Left lung (tissue), 4 donors: ENCODE measurements at regions not wholly inside any gene's neighbourhood (a gene's known extent, or its start where the extent isn't known, plus 50 kb on each side); places are given as distances from the start of the nearest gene placed in this dataset.
"Not testable (repeated sequence)": the region's sequence is repeated elsewhere in the genome, so short reads cannot be mapped to it uniquely, and the experiment has no call there.

Experiments used
- ATAC-seq: fragments of 200-7000 bp; cut with Tn5 transposase; one replicate; pipeline ENCODE4 v1.9.1; 2020; ENCODE audit warnings: moderate library complexity
- DNase-seq, 4 donors: peaks; one replicate each; pipeline ENCODE4 v3.0.0-alpha.2; 2013 to 2020
- H3K27ac ChIP-seq, 2 donors: fragments of 200-600 bp; sonication (generic) in 1 of 2; one replicate each; pipeline versions ENCODE4 v1.5.0 to v1.8.0; 2020 to 2021
- H3K27me3 ChIP-seq, 2 donors: fragments of 200-600 bp; sonication (generic) in 1 of 2; one replicate each; pipeline versions ENCODE4 v1.5.0 to v1.8.0; 2020 to 2021
- H3K36me3 ChIP-seq, 2 donors: fragments of 200-600 bp; sonication (generic) in 1 of 2; one replicate each; pipeline versions ENCODE4 v1.5.0 to v1.8.0; 2020 to 2021
- H3K4me1 ChIP-seq, 2 donors: fragments of 200-600 bp; one replicate each; pipeline ENCODE4 v1.8.0; 2021
- H3K4me3 ChIP-seq, 2 donors: fragments of 200-600 bp; sonication (generic) in 1 of 2; one replicate each; pipeline versions ENCODE4 v1.5.0 to v1.8.0; 2020 to 2021; ENCODE audit warnings: mild to moderate bottlenecking in 1 of 2
- H3K9me3 ChIP-seq, 2 donors: fragments of 200-600 bp; sonication (generic) in 1 of 2; one replicate each; pipeline versions ENCODE4 v1.5.0 to v1.8.0; 2020 to 2021
- CTCF ChIP-seq, 2 donors: fragments of 200-600 bp; sonication (generic) in 1 of 2; IDR thresholded peaks; one replicate each; pipeline versions ENCODE4 v1.5.0 to v1.8.0; 2021; ENCODE audit warnings: antibody characterized with exemption in 2 of 2
- intact Hi-C, 2 donors: fragments of 100-400 bp; cut with DNase I; formaldehyde crosslinking; loops; one replicate each; pipeline versions ENCODE4 v1.11.2 to v1.14.2; 2022
- donor health status: DM: no; HTN: yes; CAD: no.
- donor health status: DM: no; HTN: no; CAD: no.

DNA sequence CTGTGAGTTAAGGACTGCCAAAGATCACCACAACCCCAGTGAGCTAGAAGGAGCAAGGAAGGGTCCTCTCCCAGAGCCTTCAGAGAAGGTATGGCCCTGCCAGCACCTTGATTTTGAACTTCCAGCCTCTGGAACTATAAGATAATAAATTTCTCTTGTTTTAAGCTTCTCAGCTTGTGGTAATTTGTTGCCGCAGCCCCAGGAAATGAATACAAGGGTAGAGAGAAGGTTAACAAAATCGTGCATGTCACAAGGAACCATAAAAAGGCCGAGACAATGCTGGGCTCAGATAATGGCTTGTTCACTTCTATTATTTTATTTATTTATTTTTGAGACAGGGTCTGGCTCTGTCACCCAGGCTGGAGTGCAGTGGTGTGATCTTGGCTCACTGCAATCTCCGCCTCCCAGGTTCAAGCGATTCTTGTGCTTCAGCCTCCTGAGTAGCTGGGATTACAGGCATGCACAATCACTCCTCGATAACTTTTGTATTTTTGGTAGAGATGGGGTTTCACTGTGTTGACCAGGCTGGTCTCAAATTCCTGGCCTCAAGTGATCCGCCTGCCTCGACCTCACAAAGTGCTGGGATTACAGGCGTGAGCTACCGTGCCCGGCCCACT lies 71.5 kb downstream of the WSB1 start:
- H3K4me1 ChIP-seq, H3K9me3 ChIP-seq, DNase-seq, H3K4me3 ChIP-seq, ATAC-seq, intact Hi-C loops, H3K36me3 ChIP-seq, H3K27me3 ChIP-seq, H3K27ac ChIP-seq: not testable (repeated sequence)

- Histone ChIP-seq H3K27ac (no peak overlapping the region), H3K36me3 (no peaks in the 10 kb centered on the region), H3K4me3 (no peak overlapping the region), H3K9me3 (peaks cover 0 to 19% of the 10 kb centered on the region in 2 donors), H3K4me1 (no peaks in the 10 kb centered on the region), H3K27me3 (no peaks in the 10 kb centered on the region)
- no peak for DNase-seq
- no peak for TF ChIP-seq CTCF (IDR thresholded peaks at IDR 0.05)
- ATAC-seq = no peak
- intact Hi-C loops = no loop called here
These were observed 72.5 kb downstream of the WSB1 start for GRCh38 chr17:27366437-27366836.

DNA sequence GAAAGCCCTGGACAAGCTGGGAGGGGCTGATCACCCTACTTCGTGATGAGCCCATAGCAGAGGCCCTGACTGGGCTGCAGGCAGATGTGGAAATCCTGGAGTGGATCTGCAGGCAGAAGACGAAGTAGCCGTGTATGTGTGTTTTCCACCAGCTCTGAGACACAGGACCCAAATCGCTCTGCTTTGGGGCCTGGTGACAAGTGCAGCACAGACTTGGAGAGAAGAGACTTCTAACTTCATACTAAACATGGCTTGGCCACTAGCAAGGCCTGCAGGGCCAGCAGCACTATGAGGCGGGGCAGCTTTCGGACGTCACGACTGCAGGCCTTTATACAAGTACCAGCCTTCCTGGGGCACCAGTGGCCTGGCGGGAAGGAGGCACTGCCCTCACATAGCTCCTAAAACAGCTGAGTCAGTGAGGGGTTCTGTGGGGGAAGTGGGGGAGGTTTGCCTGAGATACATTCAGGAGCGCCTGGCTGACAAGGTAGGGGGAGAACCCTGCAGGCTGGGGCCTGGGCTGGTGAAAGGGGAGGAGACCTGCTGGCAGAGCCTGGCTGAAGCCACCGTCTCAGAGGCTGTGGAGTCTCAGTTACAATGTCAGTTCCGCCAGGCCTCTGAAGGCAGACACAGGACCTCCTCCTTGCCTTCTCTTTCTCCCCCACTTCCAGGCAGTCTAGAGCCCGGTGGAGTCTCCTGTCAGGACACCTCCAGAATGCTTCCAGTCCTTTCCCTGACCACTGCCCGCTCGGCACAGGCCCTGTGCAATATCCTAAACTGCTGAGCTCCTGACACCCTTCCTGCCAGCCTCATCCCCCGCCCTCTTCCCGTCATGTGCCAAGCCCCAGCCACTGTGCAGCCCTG lies 73.4 kb downstream of the WSB1 start:
- H3K36me3 ChIP-seq = no peaks in the 10 kb centered on the region
- no peak for DNase-seq
- ATAC-seq = no peak
- intact Hi-C loops = no loop called here
- H3K9me3 ChIP-seq = peaks cover 0 to 21% of the 10 kb centered on the region in 2 donors
- H3K27me3 ChIP-seq = no peaks in the 10 kb centered on the region
- no peak for TF ChIP-seq CTCF (IDR thresholded peaks at IDR 0.05)
- no peaks in the 10 kb centered on the region for H3K4me1 ChIP-seq
- no peak overlapping the region for H3K4me3 ChIP-seq
- no peak overlapping the region for H3K27ac ChIP-seq

- no peak for ATAC-seq
These were observed 74.4 kb downstream of the WSB1 start for GRCh38 chr17:27368151-27368795.

GRCh38 chr17:27368980-27369379 lies 75.1 kb downstream of the WSB1 start:
- Histone ChIP-seq H3K36me3 (no peaks in the 10 kb centered on the region), H3K4me3 (no peak overlapping the region), H3K27ac (no peak overlapping the region), H3K27me3 (no peaks in the 10 kb centered on the region), H3K4me1 (no peaks in the 10 kb centered on the region), H3K9me3 (peaks cover 0 to 30% of the 10 kb centered on the region in 2 donors)
- ATAC-seq (no peak), DNase-seq (no peak)
- no peak for TF ChIP-seq CTCF (IDR thresholded peaks at IDR 0.05)
- intact Hi-C loops = no loop called here

More at GRCh38 chr17:27368151-27368795, 74.4 kb downstream of the WSB1 start:
- intact Hi-C loops = no loop called here
- Histone ChIP-seq H3K36me3 (no peaks in the 10 kb centered on the region), H3K4me3 (no peak overlapping the region), H3K27ac (no peak overlapping the region), H3K9me3 (peaks cover 0 to 24% of the 10 kb centered on the region in 2 donors), H3K4me1 (no peaks in the 10 kb centered on the region), H3K27me3 (no peaks in the 10 kb centered on the region)
- TF ChIP-seq CTCF (IDR thresholded peaks at IDR 0.05) = no peak
- no peak for DNase-seq
